H1 (cell line): ENCODE measurements at regions not wholly inside any gene's neighbourhood (a gene's known extent, or its start where the extent isn't known, plus 50 kb on each side); places are given as distances from the start of the nearest gene placed in this dataset.

Source experiments
- BCL11A ChIP-seq, 2 experiments: IDR thresholded peaks; one replicate each; pipeline ENCODE4 v1.6.1; 2011; ENCODE audit warnings: low read depth in 2 of 2, low read length in 2 of 2, mild to moderate bottlenecking in 2 of 2
- CEBPB ChIP-seq: IDR thresholded peaks from 2 replicates; pipeline ENCODE4 v1.6.1; 2012; ENCODE audit warnings: low read depth, low read length
- EZH2 ChIP-seq: fragments of 200-600 bp; sonication (generic); IDR thresholded peaks from 2 replicates; pipeline ENCODE4 v1.7.1; 2012; ENCODE audit warnings: low read depth, mild to moderate bottlenecking, moderate library complexity, low read length, inconsistent platforms; ENCODE audit not compliant: severe bottlenecking
- GABPA ChIP-seq: IDR thresholded peaks from 2 replicates; pipeline ENCODE4 v1.6.1; 2011; ENCODE audit warnings: mild to moderate bottlenecking, low read length, moderate library complexity, borderline replicate concordance; ENCODE audit not compliant: insufficient read depth
- NRF1 ChIP-seq: IDR thresholded peaks from 2 replicates; pipeline ENCODE4 v1.6.1; 2011; ENCODE audit warnings: mild to moderate bottlenecking, low read depth, low read length, improper control_type of control experiment
- POLR2A ChIP-seq, 2 experiments: IDR thresholded peaks; 1 replicate in 1 of 2; 2 replicates in 1 of 2; pipeline ENCODE4 v1.6.1; 2011; ENCODE audit warnings: low read depth in 2 of 2, low read length in 2 of 2, mild to moderate bottlenecking in 2 of 2; ENCODE audit errors: control extremely low read depth in 1 of 2
- POLR2AphosphoS5 ChIP-seq: IDR thresholded peaks from 2 replicates; pipeline ENCODE4 v1.6.1; 2011; ENCODE audit warnings: low read depth, low read length
- RFX5 ChIP-seq: IDR thresholded peaks from 2 replicates; pipeline ENCODE4 v1.6.1; 2011; ENCODE audit warnings: low read depth, low read length, improper control_type of control experiment, borderline replicate concordance
- SAP30 ChIP-seq: fragments of 300-600 bp; sonication (generic); IDR thresholded peaks from 2 replicates; pipeline ENCODE4 v1.7.1; 2012; ENCODE audit warnings: low read length, moderate library complexity, mild to moderate bottlenecking, inconsistent platforms; ENCODE audit not compliant: insufficient read depth, insufficient replicate concordance
- TF ChIP-seq, protein P1 (sequence below): IDR thresholded peaks from 2 replicates; pipeline ENCODE4 v1.6.1; 2011; ENCODE audit warnings: low read depth, mild to moderate bottlenecking, low read length; ENCODE audit not compliant: insufficient read depth
- TF ChIP-seq, protein P2 (sequence below), 3 experiments: IDR thresholded peaks; 1 replicate in 2 of 3; 2 replicates in 1 of 3; pipeline versions ENCODE4 v1.5.1 to v1.6.1; 2011; ENCODE audit warnings: low read length in 3 of 3, mild to moderate bottlenecking in 3 of 3, inconsistent platforms in 2 of 3, low read depth in 1 of 3, moderate library complexity in 1 of 3; ENCODE audit not compliant: insufficient read depth in 1 of 3; ENCODE audit errors: control extremely low read depth in 1 of 3
- TF ChIP-seq, protein P3 (sequence below): IDR thresholded peaks from 2 replicates; pipeline ENCODE4 v1.6.1; 2012; ENCODE audit warnings: low read length, inconsistent platforms

DNA sequence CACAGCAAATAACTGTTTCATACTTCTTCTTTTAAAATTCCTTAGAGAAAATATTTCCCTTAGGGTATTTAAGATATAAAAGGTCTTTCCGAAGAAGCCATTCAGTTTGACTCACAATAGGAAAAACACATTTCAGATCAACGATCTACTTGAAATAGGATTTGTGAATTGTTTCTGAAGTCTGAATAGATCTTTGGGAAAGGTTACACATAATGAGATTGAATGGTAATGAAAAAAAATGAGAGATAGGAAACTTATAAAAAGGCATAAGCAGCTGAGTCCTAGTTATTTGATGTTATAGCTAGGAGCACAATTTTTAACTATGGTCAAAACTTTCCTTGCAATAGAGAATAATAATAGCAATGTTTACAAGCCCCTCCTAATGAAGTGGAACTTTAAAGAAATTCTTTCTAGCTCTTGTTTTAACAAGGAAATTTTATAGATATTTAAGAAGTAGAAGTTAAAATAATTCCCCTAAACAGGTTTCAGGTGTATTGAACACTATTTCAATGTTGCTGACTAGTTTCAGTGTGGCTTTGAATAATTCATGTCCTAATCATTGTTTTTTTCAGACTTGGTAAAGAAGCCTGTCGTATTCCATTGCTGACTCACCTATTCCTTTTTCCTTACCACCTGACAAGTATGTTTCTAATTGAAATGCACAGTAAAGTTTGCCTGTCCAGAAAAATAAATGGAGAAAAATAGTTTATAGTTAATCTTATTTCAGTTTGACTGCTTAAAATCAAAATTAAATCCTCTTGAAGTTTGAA, 89.1 kb downstream of the PCDH18 start:
- no peak for TF ChIP-seq BCL11A (IDR thresholded peaks at IDR 0.05; ENCODE audit: low read depth in 2 of 2, low read length in 2 of 2)
- TF ChIP-seq, protein P1, sequence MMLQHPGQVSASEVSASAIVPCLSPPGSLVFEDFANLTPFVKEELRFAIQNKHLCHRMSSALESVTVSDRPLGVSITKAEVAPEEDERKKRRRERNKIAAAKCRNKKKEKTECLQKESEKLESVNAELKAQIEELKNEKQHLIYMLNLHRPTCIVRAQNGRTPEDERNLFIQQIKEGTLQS, result no peak
- TF ChIP-seq, protein P2, sequence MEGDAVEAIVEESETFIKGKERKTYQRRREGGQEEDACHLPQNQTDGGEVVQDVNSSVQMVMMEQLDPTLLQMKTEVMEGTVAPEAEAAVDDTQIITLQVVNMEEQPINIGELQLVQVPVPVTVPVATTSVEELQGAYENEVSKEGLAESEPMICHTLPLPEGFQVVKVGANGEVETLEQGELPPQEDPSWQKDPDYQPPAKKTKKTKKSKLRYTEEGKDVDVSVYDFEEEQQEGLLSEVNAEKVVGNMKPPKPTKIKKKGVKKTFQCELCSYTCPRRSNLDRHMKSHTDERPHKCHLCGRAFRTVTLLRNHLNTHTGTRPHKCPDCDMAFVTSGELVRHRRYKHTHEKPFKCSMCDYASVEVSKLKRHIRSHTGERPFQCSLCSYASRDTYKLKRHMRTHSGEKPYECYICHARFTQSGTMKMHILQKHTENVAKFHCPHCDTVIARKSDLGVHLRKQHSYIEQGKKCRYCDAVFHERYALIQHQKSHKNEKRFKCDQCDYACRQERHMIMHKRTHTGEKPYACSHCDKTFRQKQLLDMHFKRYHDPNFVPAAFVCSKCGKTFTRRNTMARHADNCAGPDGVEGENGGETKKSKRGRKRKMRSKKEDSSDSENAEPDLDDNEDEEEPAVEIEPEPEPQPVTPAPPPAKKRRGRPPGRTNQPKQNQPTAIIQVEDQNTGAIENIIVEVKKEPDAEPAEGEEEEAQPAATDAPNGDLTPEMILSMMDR (IDR thresholded peaks at IDR 0.05; ENCODE audit: control extremely low read depth in 1 of 3, insufficient read depth in 1 of 3, low read depth in 1 of 3, low read length in 3 of 3), result no peak
- TF ChIP-seq, protein P3, sequence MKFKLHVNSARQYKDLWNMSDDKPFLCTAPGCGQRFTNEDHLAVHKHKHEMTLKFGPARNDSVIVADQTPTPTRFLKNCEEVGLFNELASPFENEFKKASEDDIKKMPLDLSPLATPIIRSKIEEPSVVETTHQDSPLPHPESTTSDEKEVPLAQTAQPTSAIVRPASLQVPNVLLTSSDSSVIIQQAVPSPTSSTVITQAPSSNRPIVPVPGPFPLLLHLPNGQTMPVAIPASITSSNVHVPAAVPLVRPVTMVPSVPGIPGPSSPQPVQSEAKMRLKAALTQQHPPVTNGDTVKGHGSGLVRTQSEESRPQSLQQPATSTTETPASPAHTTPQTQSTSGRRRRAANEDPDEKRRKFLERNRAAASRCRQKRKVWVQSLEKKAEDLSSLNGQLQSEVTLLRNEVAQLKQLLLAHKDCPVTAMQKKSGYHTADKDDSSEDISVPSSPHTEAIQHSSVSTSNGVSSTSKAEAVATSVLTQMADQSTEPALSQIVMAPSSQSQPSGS, result no peak
- TF ChIP-seq CEBPB, result no peak
- TF ChIP-seq POLR2AphosphoS5, result no peak
- no peak for TF ChIP-seq EZH2
- no peak for TF ChIP-seq RFX5
- TF ChIP-seq GABPA, result no peak
- TF ChIP-seq NRF1, result no peak
- TF ChIP-seq POLR2A (IDR thresholded peaks at IDR 0.05; ENCODE audit: control extremely low read depth in 1 of 2, low read depth in 2 of 2, low read length in 2 of 2), result no peak
- TF ChIP-seq SAP30, result no peak
